Stimulated activated naive CD8-positive, alpha-beta T cell treated with anti-CD3 and anti-CD28 coated beads, Interleukin-15, Interleukin-2, amounts not matched to agents 100 U/mL and 50 U/mL, for 24 hours (primary cell): ENCODE measurements at regions not wholly inside any gene's neighbourhood (a gene's known extent, or its start where the extent isn't known, plus 50 kb on each side); places are given as distances from the start of the nearest gene placed in this dataset.

Source experiments
- ATAC-seq: fragments of 150-1000 bp; cut with Tn5 transposase; one replicate; pipeline ENCODE4 v1.10.0; 2021
- DNase-seq: peaks from one replicate; pipeline ENCODE4 v3.0.0; 2021

DNA sequence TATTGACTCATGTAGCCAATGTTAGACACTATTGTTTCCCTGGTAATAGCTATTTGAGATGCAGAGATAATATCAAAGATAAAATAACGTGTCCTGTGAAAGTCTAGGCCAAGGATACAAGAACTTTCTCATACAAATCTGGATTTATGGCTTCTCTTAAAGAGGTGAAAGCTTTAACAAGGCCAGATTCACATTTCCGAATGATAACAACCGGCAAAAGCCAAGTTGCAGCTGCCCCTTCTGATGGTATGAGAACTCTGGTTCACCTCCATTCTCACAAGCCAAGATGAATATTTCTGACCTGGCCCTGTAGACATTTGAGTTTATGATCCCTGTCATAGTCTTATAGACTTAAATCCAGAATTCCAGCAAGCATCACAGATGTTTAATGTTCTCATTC, 230.4 kb upstream of the ZC3H12C start:
- DNase-seq (no peak), ATAC-seq (no peak)

DNA sequence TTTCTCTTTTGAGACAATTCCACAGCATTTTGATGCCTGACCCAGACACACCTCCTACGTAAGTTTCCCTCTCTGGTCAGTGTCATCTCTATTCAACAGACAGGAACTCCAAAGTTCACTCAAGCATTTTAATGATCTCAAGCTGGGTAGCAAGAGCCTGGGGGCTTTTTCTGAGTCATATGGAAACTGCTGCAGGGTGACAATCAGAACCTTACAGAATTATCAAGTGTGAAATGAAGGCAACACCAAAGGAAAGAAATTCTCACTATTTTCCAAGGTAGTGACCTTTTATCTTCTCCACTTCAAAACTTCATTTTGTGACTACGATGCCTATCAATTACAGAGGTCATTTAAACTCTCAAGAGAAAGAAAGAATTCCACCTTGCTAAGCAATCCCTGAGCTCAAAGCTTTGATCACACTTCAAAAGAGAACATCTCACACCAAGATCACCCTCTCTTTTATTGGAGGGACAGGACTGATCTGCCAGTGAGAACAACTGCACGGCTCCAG, 229.0 kb upstream of the ZC3H12C start:
- peak; percentile 90 for ATAC-seq
- DNase-seq, result peak; percentile 33

DNA sequence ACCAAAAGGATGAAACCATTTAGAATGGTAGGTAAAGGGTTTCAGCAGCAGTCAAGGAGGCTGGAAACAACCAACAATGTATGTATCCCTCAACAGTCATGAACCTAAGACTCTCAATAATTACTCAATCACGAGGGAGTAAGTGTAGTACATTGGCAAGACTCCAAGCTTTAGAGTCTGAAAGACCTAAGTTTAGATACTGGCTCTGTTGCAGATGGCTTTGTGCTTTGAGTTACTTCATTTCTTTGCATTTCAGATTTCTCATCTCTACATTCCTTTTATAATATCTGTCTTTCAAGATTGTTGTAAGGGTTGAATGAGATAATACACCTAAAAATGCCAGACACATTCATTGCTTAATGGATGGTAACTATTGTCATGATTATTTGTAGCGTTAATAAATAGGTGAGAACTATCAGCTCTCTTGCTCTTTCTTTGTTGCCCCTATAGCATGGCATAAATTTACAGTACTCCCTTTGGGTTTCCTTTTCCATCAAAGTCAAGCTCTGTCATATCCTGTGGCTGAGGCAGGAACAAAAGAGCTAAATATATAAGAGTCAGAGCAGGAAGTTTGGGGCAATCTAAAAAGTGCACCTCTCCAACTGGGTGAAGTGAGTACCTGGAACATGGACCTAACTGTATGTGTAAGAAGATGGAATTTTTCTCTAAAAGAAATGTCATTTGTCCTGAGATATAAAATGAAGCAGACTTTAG, 228.2 kb upstream of the ZC3H12C start:
- DNase-seq, result no peak

DNA sequence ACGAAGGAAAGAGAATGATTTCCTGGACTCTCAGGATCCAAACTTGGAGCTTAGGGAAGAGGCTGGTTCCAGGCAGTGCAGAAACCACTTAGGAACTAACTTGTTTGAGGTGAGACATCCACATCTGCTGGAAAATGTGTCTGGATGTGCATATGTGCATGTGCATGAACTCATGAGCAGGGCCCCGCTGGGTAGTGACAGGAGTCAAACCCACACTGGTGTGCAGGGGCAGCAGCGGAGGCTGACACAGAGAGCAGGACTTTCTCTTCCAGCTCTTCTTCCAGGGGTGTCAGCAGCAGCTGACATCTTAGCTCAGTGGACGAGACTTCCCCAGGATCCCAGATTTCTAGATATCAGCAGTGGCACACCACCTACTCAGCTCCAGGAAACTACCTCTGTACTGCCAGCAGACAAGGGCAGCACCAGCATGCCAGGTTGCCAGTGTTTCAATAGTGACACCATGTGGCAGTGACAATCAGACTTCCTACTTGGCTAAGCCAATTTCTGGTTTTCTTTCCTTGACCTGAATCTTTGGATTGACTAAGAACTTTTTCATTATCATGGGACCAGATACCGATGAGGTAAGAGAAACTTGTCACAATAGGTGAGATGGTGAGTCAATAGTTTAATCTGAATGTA, 227.5 kb upstream of the ZC3H12C start:
- ATAC-seq, result no peak

More for the DNA sequence above, 228.2 kb upstream of the ZC3H12C start:
- ATAC-seq, result no peak

DNA sequence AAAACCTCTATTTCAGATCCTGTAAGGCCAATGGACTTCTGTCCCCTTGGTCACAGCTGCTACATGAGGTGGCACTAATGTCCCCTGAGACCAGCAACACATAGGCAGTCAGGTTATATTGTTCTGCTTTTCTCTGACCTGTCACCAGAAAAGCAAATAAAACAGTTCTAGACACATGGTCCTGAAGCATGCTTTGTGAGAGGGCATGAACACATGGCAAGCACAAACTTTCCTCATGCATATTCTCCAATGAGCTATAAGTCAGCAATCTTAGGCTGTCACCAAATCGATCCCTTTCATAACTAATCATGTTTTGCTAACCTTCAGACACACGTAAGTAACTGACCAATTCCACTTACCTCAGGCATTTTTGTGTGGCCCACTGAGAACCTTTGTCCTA, 225.4 kb upstream of the ZC3H12C start:
- DNase-seq (no peak), ATAC-seq (no peak)

More for the DNA sequence above, 227.5 kb upstream of the ZC3H12C start:
- peak; percentile 5 for DNase-seq

DNA sequence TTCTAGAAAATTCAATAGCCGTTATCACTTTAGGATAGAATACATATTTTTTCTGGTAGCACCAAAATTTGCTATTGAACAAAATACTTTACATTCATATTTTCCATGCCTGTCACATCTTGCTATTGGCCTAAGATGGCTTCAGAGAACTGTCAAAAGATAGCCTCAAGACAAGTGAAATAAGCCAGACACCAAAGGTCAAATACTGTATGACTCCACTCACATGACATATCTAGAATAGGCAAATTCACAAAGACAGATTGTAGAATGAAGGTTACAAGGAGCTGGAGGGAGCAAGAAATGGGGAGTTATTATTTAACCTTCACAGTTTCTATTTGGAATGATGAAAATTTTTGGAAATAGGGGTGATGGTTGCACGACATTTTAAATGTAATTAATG, 223.7 kb upstream of the ZC3H12C start:
- no peak for DNase-seq
- ATAC-seq, result no peak

- DNase-seq (no peak), ATAC-seq (no peak)
These were observed 222.9 kb upstream of the ZC3H12C start for GRCh38 chr11:109870297-109870696.

GRCh38 chr11:109877043-109877442, 216.1 kb upstream of the ZC3H12C start:
- DNase-seq, result no peak
- ATAC-seq, result no peak

DNA sequence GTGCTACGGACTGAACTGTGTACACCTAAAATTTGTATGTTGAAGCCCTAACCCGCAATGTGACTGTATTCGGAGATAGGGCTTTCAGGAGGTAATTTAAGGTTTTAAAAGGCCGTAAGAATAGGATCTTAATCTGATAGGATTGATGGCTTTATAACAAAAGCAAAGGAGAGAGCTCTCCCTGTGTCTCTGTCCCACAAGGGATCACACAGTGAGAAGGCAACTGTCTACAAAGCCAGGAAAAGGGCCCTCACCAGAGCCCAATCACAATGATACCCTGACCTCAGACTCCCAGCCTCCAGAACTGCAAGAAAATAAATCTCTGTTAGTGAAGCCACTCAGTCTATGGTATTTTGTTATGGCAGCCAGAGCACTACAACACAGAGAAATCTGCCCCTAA, 208.7 kb upstream of the ZC3H12C start:
- DNase-seq (no peak), ATAC-seq (no peak)

GRCh38 chr11:109885006-109885405, 208.2 kb upstream of the ZC3H12C start:
- DNase-seq (no peak), ATAC-seq (no peak)

DNA sequence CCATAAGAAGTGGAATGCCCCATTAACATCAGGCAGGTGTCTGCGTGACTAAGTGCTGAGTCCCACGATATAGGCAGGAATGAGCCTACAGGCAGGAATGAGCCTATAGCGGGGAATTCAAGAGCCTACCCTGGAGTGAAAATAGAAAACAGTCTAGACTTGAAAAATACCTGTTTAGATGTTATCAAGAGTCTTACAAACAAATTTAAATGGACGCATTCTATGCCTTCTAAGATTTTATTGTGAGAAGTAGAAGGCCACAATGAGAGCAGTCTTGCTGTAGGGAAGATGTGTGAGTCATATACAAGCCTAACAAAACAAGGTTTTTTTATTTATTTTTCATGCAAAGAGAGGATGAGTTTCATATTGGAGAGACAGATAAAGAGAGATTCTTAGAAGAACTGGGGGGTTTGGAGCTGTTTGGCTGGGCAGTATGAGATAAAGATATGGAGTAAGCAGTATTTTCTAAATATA, 200.8 kb upstream of the ZC3H12C start:
- no peak for ATAC-seq

DNA sequence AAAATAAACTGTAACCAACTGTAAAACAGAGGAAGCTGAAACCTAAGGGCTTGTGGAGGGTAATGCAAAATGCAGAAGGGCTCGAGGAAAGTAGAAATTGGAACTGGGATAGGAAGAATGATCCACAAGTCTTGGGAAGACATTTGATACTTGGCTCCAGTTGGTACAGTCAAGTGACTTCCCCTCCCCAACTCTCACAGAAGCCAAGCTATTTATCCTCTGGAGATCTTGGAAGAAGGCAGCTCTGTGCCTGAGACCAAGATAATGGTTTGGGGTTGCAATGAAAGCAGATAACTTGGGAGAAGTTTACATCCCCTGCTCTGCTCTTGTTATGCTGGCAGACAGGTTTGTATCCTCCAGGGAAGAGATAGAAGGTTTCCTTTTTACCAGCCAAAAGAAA, 198.9 kb upstream of the ZC3H12C start:
- no peak for ATAC-seq
- no peak for DNase-seq

More for the DNA sequence above, 200.8 kb upstream of the ZC3H12C start:
- no peak for DNase-seq

GRCh38 chr11:109898592-109898991, 194.6 kb upstream of the ZC3H12C start:
- DNase-seq, result no peak
- no peak for ATAC-seq

- DNase-seq (no peak), ATAC-seq (no peak)
These were observed 190.3 kb upstream of the ZC3H12C start for GRCh38 chr11:109902764-109903433.

GRCh38 chr11:109911488-109911887, 181.7 kb upstream of the ZC3H12C start:
- ATAC-seq (no peak), DNase-seq (no peak)

GRCh38 chr11:109914038-109914437, 179.2 kb upstream of the ZC3H12C start:
- DNase-seq, result no peak
- ATAC-seq, result no peak

DNA sequence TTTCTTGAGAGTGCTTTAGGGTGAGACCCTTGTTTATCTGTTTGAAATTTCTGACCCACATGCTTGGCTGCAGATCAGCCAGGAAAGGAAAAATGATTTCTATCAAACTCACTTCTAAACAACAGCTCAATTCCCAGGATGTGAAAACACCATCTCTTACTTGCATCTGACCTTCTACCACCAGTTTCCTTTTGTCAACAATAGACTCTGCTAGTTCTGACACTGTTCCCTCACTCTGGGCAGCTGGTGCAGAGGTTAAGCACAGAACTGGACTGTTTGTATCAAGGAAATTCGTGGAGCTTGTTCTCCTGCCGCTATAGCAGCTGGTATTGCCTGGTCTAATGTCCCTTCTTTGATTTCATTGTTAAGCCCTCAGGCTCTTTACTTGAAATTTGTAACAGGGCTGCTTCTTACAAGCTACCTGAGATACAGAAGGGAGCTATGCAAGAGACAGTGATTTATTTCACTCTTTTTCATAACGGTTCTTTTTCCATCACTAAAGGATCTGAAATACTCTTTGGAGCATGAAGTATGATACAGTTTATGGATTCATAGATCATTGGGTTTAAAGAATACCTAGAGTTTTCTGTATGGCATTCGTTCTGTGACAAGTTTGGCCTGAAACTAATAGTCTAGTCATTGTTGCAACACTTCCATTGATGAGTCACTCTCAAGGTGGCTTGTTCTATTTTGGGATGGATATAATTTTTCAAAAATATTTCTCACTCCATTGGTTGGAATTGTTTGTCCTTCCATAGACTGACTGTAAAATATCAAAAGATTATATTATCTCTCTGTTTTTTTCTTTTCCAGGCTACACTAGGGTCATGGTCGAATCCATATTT, 178.2 kb upstream of the ZC3H12C start:
- DNase-seq (no peak), ATAC-seq (no peak)

GRCh38 chr11:109926941-109927340, 166.3 kb upstream of the ZC3H12C start:
- ATAC-seq (no peak), DNase-seq (no peak)

DNA sequence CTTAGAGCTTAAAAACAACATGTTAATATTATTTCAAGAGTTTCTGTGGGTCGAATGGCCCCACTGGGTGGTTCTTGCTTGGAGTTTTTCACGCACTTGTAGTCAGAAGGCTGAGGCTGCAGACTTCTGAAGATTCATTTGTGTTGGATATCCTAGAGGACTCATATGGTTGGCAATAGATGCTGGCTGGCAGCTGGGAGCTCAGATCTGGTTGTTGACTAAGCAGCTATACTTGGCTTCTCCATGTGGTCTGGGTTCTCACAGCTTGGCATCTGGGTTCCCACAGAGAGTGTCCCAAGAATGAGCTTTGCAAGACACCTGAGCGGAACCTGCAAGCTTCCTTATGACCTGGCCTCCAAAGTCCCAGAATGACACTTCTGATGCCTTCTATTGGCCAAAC, 163.9 kb upstream of the ZC3H12C start:
- DNase-seq, result no peak
- ATAC-seq, result no peak

GRCh38 chr11:109933126-109933525, 160.1 kb upstream of the ZC3H12C start:
- DNase-seq, result no peak
- ATAC-seq, result no peak

GRCh38 chr11:109934151-109934550, 159.0 kb upstream of the ZC3H12C start:
- ATAC-seq, result no peak
- no peak for DNase-seq

DNA sequence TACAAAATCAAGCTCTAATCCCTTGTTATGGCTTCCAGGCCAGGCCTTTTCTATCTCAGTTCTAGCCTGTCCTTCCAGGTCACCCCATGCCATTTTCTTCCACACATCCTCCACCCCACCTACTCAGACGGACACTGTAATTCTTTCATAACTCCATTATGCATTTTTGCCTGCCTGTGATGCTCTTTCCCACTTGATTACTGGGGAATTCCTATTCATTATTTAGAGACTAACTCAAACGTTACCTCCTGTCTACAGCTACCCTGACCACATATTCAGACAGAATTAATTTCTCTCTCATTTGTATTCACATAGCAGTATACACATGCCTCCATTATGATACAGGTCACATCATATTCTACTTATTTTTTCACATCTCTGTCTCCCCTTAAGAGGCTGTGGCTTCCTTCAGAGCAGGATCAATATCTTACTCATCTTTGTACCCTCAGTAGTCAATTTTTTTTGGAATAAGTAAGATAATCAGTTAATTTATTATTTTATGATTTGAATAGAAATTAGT, 156.5 kb upstream of the ZC3H12C start:
- no peak for ATAC-seq
- DNase-seq, result no peak
